NCI-H510A (cell line): ENCODE measurements at regions not wholly inside any gene's neighbourhood (a gene's known extent, or its start where the extent isn't known, plus 50 kb on each side); places are given as distances from the start of the nearest gene placed in this dataset.
A peak's percentile ranks its signal among the peaks of the same experiment; 100 is the strongest.

ENCODE experiments used
- DNase-seq: peaks from one replicate; lab custom pipeline; 2025; lab: John Stamatoyannopoulos, UW

GRCh38 chr20:23136893-23137745 lies 51.0 kb upstream of the CD93 start:
- DNase-seq = peak; percentile 65

DNA sequence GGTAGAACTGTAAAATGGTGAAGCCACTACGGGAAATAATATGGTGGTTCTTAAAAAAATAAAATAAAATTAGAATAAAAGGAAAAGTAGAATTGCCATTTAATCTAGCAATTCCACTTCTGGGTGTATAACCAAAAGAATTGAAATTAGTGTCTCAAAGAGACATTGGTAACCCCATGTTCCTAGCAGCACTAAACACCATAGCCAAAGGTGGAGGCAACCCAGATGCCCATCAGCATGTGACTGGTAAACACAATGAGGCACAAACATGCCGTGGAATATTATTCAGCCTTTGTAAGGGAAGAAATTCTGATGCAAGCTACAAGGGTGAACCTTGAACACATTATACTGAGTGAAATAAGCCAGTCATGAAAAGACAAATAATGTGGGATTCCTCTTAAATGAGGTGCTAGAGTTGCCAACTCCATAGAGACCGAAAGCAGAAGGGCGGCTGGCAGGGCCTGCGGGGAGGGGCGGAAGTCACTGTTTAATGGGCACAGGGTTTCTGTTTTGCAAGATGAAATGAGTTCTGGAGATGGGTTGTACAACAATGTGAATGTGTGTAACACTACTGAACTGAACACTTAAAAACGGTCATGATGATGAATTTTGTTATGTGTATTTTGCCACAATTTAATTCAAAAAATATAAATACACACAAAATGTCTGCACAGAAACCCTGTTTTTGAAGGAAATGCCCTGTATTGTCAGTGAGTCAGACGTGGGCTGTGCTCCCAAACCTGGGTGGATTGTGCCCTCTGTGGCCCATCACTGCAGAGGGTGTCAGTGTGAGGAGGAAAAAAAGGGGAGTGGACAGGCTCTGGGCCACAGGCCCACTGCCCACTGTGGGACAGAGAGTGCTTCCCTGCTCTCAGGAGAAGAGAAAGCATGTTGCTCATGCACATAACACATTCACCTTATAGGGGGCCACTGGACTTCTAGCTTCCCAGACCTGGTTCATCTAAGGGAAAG lies 49.6 kb upstream of the CD93 start:
- no peak for DNase-seq
